Breast epithelium (tissue), 3 donors: ENCODE measurements at regions not wholly inside any gene's neighbourhood (a gene's known extent, or its start where the extent isn't known, plus 50 kb on each side); places are given as distances from the start of the nearest gene placed in this dataset.

ENCODE experiments used
- POLR2A ChIP-seq: fragments of 450-650 bp; IDR thresholded peaks from one replicate; pipeline ENCODE4 v1.6.1; 2016; ENCODE audit warnings: antibody characterized with exemption, mild to moderate bottlenecking, moderate library complexity
- TF ChIP-seq, protein P1 (sequence below), 3 donors: fragments of 450-650 bp; IDR thresholded peaks; one replicate each; pipeline ENCODE4 v1.5.1; 2016 to 2017; ENCODE audit warnings: antibody characterized with exemption in 3 of 3, mild to moderate bottlenecking in 3 of 3, moderate library complexity in 3 of 3

DNA sequence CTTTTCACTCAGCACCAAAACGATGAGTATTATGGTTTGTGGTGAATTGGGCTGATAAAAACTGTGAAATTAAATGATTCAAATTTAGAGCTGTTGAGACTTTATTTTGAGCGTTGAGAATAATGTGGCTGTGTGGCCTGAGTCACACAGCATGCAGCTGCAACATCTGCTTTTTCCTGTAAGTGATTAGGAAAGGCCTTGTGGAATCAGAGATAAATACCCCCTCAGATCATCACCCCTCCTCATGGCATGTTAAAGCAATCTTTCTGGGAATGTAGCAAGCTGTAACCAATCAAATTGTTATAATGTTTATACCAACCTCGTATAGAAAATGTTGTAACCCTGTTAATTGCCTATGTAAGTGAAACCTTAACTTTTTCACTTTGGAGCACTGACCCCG, 90.0 kb upstream of the GRPR start:
- TF ChIP-seq, protein P1, sequence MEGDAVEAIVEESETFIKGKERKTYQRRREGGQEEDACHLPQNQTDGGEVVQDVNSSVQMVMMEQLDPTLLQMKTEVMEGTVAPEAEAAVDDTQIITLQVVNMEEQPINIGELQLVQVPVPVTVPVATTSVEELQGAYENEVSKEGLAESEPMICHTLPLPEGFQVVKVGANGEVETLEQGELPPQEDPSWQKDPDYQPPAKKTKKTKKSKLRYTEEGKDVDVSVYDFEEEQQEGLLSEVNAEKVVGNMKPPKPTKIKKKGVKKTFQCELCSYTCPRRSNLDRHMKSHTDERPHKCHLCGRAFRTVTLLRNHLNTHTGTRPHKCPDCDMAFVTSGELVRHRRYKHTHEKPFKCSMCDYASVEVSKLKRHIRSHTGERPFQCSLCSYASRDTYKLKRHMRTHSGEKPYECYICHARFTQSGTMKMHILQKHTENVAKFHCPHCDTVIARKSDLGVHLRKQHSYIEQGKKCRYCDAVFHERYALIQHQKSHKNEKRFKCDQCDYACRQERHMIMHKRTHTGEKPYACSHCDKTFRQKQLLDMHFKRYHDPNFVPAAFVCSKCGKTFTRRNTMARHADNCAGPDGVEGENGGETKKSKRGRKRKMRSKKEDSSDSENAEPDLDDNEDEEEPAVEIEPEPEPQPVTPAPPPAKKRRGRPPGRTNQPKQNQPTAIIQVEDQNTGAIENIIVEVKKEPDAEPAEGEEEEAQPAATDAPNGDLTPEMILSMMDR (IDR thresholded peaks at IDR 0.05), result no peak
- no peak for TF ChIP-seq POLR2A
